CD4-positive, alpha-beta T cell treated with Interferon alpha-2 for 1 hour (primary cell): ENCODE measurements at regions not wholly inside any gene's neighbourhood (a gene's known extent, or its start where the extent isn't known, plus 50 kb on each side); places are given as distances from the start of the nearest gene placed in this dataset.

Experiments
- DNase-seq, 2 donors: peaks; one replicate each; pipeline ENCODE4 v3.0.0-alpha.2; 2020 to 2022

GRCh38 chr4:111198446-111198845, 575.6 kb upstream of the PITX2 start:
- DNase-seq, result no peak

- DNase-seq, result no peak
Measured at GRCh38 chr4:111204797-111205196, 581.9 kb upstream of the PITX2 start.

DNA sequence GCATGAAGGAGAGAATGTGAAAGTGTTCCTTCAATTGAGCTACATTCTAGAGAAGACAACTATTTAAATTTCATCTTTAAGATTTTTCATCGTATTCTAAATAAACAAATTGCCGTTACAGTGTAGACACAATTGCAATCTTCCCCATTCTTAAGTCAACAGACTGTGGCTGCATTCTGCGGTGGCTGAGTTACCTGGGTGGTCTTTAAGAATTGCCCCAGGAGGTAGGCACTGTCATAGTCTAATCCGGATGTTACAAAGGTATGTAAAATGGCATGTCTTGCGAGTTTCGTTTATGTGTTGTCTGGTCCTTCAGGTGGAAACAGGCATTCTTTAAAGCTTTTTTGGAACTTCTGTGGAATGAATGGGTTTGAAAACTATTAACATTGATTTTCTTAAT, 586.1 kb upstream of the PITX2 start:
- no peak for DNase-seq

DNA sequence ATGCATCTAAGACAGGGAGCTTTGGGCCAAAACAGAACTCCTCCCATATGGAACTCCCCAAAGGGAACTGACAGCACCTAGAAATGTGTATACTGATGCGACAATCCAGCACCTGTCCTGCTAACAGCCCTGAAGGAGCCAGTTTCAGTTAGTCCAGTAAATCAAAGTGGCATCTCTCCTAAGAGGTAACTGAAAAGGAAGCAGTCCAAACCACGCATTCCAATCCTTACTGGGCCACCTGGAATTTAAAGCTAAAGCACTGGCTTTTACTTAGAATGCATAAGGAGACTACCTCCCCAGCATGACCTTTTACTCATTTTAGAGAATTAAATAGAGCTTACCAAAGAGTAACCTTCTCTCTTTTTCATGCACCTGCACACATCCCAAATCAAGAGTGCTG, 586.8 kb upstream of the PITX2 start:
- no peak for DNase-seq

DNA sequence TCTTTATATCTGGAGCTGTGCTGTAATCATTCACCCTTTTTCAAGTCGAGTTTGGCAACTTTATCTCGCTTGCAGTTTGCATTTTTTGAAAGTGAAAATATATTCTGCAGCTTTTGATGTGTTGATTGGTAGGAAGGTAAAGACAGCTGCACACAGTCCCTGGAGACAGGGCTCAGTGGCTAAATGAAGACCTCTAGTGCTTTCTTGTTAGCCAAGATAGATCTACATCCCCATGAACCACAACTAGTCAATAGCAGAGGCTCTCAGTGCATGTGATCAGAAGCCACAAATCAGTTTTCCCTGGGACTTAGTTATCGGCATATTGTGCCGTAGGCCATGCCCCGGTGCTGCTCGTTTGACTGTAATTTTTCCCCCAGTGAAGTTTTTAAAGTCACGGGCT, 587.7 kb upstream of the PITX2 start:
- no peak for DNase-seq

GRCh38 chr4:111213531-111213930, 590.7 kb upstream of the PITX2 start:
- DNase-seq, result no peak

DNA sequence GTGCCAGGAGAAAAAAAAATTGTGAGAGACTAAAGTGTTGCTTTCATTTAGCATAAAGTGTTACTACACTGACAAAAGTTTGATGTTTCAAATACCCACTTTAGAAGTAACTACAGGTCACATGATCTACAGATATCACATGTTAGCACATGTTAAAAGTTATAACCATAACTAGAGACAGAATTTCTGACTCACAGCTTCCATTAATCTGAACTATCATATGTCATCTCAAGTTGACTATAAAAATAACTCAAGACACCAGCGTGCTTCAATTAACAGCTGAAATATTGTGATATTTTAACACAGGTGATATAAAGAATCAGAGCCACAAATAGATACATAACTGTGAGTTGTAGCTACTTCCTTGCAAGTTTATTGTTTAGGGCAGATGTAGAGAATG, 591.5 kb upstream of the PITX2 start:
- DNase-seq, result no peak

- DNase-seq, result no peak
Measured at GRCh38 chr4:111215755-111216154, 592.9 kb upstream of the PITX2 start.

GRCh38 chr4:111216791-111217190, 593.9 kb upstream of the PITX2 start:
- no peak for DNase-seq

- no peak for DNase-seq
Measured at GRCh38 chr4:111221371-111221770, 598.5 kb upstream of the PITX2 start.

DNA sequence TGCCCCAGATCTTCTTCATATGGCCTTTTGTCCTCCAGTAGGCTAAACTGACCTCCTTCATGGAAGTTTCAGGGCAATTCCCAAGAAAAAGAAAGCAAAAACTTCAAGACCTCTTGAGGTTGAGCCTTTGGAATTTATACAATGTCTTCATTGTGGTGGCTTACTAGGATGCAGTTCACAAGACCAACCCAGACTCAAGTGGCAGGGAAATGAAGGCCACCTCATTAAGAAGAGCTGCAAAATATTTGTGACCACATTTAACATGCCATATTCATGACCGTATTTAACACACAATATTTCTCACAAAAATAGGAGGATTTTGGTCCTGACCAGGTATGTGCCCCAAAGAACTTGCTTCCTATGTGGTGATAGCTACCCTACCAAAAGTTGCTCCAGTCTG, 605.5 kb upstream of the PITX2 start:
- no peak for DNase-seq

- DNase-seq, result no peak
Measured at GRCh38 chr4:111228874-111229273, 606.0 kb upstream of the PITX2 start.

- DNase-seq, result no peak
Measured at GRCh38 chr4:111230265-111230664, 607.4 kb upstream of the PITX2 start.

DNA sequence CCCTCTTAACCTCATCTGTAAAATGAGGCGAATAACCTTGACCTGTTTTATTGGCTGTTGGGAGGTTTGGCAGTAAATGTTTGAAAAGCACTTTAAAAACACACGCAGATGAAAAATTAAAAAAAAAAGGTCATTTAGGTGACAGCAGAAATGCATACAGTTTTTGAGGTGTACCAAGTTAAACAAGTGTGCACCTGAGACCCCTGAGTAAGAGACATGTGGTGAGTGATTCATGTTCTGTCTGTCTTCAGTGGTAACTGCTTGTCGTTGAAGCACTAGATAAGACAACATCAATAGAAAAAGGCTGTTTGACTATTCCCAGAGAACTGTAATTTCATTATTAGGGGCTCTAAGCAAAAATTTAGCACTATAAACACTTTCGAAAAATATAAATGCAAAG, 608.4 kb upstream of the PITX2 start:
- no peak for DNase-seq

- DNase-seq, result no peak
Measured at GRCh38 chr4:111234939-111235338, 612.1 kb upstream of the PITX2 start.

- no peak for DNase-seq
Measured at GRCh38 chr4:111263836-111264235, 641.0 kb upstream of the PITX2 start.

DNA sequence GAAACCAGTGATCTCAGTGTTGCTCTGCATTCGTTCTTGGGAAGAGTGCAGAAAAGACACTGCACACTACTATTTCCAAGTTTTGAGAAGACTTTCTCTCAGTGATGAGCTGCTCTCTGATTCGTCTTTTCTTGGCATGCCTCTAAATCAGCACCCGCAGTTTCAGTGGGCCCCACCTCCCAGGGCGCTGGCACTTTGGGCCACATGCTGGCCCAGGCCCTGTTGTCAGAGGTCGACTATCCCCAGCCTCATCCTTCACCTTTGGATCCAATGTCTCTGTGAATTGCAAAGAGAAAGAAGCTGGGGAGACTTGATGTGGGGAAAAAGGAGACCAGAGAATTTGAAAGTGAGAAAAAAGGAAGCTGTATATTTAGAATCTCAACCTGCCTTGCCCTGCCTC, 644.1 kb upstream of the PITX2 start:
- no peak for DNase-seq

- DNase-seq, result no peak
Measured at GRCh38 chr4:111267786-111268185, 644.9 kb upstream of the PITX2 start.

DNA sequence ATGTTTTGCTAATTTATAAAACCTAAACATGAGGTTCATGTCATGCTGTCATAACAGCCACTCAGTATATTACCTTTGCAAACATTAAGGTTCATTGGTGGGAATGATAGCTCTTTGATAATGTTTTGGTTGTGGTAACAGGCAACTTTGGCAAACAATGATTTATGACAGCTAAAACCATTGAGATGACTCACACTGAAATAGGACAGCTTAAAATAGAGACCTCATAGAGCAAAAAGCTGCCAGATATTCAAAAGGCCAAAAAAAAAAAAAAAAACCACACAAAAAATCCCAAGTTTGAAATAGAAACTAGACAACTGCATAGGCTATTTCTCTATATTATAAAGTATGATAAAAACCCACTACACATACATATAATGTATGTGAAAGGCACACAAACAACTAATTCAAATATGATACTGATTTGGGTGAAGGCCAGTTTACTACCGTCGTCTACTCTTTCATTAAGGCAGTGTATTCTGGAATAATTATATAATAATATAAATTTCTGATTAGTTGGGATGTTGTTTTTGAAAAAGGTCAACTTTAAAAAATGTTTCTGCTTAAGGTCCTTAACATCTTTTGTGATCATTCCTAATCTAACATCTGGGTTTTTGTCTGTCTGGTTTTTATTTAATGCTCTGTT, 646.0 kb upstream of the PITX2 start:
- DNase-seq, result no peak

DNA sequence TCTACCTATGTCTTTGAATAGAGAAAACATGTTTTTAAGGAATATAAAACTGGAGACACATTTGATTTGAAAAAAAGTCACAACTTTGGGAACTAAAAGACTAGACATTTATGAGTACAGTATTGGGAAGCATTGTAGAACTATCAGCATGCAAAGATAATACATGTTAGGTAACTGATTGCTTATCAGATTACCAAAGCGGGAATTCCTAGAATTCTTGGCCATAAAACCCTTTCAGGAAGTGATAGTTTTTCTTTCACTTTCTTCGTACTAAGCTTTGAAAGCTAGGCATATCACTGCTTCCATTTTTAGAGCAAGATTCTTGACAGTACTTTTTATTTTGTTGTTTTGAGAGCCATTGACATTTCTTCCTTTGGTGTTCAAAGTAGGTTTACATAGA, 646.6 kb upstream of the PITX2 start:
- DNase-seq, result no peak

GRCh38 chr4:111274060-111274459, 651.2 kb upstream of the PITX2 start:
- no peak for DNase-seq

- DNase-seq, result no peak
Measured at GRCh38 chr4:111274486-111274885, 651.6 kb upstream of the PITX2 start.

DNA sequence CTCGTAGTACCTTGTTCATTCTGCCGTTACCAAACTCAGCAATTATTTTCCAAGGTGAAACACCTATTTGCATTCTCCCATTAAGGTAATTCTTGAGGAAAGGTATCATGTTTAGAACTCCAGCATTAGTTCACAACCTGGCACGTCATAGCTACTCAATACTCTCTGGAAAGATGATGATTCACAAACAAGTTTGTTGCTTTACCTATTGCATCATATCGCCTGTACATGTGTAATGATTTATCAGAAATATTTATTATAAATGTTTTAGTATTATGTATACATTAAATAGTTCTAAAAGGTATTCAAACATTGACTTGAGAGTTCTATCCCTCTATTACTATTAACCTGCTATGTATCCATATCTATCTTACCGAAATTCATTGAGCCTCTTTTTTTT, 658.3 kb upstream of the PITX2 start:
- DNase-seq, result no peak

GRCh38 chr4:111282035-111282434, 659.2 kb upstream of the PITX2 start:
- DNase-seq, result no peak

DNA sequence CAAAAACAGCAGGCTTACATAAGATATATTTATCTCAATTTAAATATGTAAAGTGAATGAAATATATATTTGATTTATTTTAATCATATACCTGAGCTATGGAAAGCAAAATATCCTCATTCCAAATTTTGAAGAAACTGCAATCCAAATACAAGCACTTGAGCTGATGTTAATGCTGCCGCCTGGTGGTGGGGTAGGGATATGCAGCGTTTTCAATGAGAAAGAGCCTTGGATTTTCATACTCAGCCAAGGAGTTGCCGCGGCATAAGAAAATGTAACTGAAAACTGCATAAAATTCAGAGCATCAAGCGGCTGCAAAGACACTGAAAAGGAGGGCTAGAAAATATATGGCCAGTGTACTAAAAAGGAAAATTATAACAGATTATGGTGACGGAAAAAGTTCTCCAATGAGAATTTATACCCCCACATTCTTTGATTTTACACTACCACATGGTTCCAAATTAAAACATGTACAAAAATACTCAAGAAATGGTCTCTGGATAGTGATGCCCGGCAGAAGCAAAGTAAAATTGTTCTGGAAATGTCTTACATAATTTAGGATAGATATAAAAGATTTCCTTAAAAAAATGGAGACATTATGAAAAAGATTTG, 660.3 kb upstream of the PITX2 start:
- DNase-seq, result peak; percentile 4 to 25
